GM18909 (cell line): ENCODE measurements at regions not wholly inside any gene's neighbourhood (a gene's known extent, or its start where the extent isn't known, plus 50 kb on each side); places are given as distances from the start of the nearest gene placed in this dataset.
"Not testable (repeated sequence)": the region's sequence is repeated elsewhere in the genome, so short reads cannot be mapped to it uniquely, and the experiment has no call there.

ENCODE experiments used
- ATAC-seq: cut with Tn5 transposase; IDR thresholded peaks from one replicate; pipeline ENCODE4 v1.9.1; 2021; ENCODE audit warnings: mild to moderate bottlenecking; ENCODE audit not compliant: unreplicated experiment, poor library complexity

DNA sequence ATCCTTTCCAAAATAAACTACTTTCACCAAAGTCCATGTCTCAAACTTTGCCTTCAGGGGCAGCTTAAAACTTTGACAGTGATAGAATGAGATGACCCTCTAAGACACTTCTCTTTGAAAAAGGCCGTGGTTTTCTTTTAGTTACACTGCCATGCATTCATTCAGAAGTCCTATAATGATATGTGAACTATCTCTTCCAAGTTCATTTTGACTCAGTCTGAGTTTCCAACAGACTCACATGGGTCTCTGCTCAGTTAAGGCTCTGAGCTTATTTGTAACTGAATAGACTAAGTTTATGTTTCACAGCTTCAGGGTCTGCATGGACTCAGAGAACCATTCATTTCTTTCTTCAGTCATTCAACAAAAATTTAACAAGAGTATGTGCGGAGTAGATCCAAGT, 208.9 kb upstream of the PRSS1 start:
- ATAC-seq, result no peak

DNA sequence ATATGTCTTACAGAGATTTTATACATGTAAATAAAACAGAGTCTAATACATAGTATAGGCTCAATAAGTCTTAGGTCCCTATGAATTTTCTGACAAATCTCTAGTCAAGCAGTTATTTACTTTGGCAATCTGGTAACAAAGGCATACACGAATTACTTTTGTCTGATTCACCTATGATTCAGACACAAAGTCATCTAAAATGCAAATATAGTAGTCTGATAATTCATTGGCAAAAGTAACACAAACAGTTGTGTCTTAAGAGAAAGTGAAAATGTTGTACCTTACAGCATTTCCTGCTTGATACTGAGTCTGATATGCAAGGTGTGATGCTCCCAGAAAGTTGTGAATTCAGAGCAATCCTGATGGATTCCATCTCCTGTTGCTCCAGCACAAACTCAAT, 209.4 kb upstream of the PRSS1 start:
- no peak for ATAC-seq

DNA sequence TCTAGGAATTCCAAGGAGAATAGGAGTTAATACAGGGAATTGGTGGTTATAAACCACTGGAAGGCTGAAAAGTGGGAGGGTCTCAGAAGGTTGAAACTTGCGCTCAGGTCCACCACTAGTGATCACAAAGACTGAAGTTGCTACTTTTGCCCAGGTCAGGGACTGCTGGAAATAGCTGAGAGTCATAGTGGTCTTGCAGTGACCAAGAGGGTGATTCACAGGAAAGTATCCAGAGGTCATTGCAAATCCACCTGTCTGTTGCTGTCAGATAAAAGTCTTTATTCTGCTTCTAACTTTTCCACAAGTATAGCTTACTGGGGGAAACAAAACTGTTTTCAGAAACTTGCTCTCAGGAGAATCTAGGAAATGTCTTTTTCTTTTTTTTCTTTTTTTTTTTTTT, 211.5 kb upstream of the PRSS1 start:
- no peak for ATAC-seq

DNA sequence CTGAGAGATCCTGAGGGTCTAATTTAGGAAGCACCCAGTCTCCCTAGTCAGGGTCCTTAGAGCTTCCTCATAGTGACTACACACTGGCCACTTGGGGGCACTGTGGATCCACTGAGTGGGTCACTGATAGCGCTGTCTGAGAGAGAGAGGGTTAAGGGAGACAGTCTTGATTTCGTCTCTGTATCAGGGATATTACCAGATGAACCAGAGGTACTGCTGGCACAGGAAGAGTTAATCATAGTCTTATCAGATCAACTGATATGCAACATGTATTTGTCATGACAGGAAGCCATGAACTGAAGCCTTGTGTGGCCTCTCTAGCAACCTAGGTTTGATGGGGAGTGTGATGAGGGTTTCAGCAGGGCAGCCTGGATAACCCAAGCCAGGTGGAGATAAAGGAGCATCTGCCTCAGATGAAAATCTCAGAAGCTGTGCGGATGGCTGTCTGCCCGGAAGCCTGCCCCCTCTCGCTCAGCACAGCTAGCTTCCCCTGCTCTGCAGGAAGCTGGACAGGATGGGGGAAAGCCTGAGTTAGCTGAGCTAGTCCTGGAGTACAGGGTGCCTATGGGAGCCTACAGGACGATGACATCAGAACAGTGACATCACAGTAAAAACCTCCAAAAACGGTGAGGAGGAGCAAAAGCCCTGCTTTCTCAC, 214.0 kb upstream of the PRSS1 start:
- peak; percentile 97 for ATAC-seq

DNA sequence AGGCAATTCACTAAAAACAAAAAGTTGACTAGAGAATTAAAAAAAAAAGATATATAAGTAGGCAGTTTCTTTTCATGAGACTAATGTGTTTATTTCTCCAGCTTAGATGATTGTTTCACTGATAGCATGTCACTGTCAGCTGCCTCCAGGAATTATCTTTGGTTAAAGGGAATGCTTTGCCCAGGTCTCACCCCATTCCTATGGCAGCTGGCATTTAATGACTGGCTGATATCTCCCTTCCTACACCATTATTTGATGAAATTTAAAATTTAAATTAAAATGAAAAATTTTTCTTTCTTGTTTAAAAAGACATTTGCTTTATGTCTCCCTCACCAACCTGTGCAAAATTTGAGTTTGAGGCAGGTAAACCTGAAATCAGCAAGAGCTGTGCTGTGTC, 214.5 kb upstream of the PRSS1 start:
- ATAC-seq, result no peak

DNA sequence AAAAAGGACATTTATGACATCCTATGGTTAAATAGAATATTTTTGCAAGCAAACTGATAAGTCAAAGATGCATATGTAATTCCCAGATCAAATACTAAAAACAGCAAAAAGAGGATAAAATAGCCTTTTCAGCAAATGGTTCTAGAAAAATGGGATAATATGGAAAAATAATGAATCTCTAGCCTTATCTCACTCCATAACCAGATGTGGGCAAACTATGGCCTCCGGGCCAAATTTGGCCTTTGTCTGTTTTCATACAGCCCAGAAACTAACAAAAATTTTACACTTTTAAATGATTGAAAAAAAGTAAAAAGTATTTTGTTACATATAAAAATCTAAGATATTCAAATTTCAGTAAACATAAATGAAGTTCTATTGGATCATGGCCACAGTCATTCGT, 215.4 kb upstream of the PRSS1 start:
- ATAC-seq, result no peak

DNA sequence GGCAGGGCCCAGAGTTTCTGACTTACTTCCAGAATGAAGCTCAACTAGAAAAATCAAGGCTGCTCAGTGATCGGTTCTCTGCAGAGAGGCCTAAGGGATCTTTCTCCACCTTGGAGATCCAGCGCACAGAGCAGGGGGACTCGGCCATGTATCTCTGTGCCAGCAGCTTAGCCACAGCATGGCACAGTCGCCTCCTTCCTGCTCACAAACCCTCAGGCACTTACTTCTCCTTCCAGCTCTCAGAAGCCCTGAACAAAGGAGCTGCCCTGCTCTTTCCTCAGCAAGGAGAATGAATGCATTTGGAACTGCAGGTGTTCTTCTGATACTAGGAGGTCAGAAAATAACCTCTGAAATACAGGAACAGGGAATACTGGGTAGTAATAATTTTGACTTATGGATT, 219.7 kb upstream of the PRSS1 start:
- ATAC-seq, result no peak

DNA sequence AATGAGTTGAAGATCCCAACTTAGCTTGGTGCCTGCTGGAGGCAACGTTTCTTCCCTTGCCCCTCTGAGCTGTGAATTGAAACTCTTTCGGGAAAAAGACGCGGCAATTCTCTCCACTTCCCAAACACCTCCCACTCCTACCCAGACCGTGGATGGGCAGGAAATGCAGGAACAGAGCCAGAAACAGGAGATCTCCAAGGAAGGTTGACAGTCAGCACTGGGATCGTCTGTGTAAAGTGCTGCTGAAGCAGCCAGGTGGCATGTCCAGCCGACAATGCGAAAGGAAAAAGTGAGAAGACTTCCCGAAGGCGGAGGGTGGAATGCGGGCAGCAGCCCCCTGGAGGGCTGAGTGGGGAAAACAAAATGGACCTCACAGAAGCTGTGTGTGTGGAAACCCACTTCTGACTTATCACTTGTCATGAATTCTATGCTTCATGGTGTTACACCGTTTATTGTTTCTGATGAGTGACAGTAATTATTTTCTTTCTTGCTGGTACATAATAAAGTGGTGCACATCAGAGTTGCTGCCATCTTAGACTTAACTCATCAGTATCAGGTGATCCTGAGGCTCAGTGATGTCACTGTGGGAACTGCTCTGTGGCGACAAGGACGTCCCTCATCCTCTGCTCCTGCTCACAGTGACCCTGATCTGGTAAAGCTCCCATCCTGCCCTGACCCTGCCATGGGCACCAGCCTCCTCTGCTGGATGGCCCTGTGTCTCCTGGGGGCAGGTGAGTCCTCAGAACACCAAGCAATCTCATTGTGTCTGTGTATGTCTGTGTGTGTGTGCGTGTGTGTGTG, 220.5 kb upstream of the PRSS1 start:
- no peak for ATAC-seq

DNA sequence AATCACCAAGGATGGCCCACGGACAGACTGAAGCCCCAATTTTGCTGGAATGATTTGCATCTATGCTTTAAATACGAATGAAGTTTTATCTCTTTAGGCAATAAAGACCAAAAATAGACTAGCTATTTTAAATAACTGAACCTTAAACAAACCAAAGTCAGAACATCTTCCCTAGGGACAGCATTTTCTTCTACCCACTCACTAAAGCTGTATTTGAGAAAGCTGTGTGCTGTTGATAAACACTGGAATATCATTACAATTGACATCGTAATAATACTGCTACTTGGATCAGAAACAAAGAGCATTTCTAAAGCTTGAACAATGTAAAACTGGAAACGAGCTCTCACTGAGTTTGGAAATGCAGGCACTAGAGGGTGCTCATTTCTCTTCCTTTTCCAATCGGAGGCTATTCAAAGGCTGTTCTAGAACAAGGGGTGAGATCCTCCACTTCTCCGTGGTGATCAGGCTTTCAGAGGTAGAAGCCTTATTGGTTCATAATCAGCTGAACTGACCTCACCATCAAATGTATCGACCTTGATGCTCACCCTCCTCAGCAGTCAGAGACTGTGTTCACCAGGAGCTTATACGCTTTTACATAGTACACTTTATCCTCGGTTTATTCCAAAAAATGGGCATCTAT, 225.3 kb upstream of the PRSS1 start:
- ATAC-seq, result no peak

DNA sequence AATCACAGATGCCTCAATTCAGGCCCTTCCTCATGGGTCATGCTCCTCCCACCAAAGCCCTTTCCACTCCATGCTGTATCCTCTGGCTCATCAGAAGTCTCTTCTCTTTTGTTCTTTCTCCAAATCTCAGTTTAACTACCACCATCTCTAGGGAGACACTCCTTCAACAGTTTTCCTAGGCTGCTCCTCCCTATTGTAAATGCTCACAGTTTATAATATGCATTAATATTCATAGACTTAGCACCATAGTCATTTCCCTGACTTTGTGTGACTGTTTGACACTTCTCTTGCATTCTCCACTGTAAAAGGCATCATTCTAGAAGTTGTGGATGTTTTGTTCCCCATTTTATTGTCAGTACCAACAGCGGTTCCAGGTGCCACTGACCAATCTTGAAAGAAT, 226.5 kb upstream of the PRSS1 start:
- no peak for ATAC-seq

DNA sequence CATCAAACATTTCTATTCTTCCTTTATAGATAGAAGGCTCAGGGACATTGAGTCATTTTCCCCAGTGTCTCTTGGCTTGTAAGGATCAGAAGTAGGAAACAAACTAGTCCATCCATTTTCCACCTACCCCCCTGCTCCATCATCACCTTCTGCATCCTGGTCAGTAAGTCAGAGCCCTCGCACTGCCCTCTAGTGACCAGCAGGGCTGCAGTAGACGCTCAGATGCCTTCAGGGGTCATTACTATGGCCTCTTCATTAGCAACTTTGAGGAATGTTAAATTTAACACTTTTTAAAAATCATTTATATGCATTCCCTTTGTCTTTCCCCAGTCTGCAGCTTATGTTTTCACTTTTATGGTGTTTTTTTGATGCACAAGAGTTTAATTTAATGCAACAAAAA, 228.4 kb upstream of the PRSS1 start:
- ATAC-seq, result not testable (repeated sequence)

DNA sequence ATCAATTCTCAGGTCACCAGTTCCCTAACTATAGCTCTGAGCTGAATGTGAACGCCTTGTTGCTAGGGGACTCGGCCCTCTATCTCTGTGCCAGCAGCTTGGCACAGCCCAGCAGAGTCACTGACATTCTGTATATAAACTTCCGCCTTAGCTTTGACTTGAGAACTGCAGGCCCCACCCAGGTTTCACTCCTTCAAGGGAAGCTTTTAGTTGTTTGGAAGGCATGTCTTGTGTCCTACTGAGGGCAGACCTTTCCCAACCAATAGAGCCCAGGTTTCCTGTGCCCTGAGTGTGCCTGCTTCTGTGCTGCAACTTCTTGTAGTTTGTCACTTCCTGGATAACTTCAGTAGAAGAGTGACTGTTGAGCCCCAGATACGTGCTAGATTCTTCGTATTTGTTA, 228.8 kb upstream of the PRSS1 start:
- not testable (repeated sequence) for ATAC-seq

DNA sequence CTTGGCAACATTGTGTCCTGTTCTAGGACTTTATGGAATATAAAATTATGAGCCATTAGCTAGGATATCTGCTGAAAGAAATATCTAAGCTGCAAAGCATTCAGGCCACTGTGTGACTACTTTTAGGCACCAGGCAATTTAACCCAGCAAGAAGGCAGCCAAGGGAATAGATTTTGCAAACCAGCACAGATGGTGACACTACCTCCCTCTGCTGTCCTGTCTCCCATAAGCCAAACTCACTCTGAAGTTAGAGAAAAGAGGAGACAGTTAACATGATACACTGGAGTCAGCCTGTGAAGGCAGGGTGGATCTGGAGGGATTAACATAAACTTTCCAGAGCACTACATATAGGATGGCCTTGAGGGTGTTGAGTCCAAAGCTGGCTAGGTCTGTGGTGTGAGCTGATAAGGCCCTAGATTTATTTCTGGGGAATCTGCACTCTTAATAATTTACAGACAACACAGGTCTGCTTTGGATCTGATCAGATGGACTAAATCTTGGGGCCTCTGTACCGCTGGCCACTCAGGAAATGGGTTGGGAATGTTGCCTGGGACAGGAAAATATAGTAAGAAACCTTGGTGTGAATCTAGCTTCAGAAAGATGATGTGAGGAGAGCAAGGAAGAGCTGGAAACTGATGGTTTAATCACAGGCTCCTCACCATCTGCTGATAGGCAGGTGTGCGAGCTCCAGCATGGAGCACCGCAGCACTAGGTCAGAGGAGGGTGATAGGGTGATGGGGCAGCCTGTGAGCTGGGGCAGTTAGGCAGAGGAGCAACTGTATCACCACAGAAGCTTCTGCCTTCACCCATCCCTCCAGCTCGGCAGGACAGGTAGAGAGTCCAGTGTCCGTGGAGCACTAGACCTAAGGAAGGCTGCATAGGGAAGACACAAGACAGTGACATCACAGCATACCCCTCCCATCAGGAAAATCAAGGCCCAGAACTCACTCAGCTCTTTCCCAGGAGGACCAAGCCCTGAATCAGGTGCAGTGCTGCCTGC, 229.9 kb upstream of the PRSS1 start:
- ATAC-seq, result no peak

DNA sequence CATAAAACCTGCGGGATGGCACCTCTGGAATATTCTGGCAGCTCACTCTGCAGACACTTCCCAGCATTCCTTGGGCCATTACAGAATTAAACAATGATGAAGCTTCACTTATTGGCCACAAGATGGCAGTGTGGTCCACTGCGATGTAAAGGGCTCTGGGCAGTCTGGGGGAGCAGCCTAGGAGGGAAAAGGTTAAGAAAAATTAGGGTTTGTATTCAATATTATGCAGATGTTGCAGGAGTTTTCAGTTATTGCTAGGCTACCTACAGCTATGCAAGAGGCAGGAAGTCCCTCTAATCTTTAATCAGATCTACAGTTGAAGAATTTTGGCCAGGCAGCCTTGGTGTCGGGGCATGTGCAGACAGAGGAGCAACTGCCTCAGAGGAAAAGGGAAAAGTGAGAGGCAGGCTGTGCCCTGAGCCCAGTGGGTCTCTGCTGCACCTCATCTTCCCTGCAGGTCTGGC, 233.2 kb upstream of the PRSS1 start:
- peak; percentile 95 for ATAC-seq

DNA sequence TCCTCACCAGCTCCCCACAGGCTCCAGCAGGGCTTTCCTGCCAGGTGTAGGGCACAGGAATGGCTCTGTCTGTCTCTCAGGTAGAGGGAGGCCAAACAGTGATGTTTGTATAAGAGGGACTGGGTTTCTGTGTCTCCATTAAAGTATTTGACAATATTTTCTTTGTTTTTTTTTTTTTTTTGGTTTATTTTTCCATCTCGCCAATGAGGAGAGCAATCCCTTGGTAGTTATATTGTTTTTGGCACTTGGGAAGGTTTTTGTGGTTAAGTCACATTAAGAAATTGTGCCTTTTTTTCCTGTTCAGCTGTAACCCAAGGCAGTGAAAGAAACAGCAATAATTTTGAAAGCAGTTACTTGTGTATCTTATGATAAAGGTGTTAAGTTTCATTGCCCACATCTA, 234.6 kb upstream of the PRSS1 start:
- ATAC-seq, result not testable (repeated sequence)

DNA sequence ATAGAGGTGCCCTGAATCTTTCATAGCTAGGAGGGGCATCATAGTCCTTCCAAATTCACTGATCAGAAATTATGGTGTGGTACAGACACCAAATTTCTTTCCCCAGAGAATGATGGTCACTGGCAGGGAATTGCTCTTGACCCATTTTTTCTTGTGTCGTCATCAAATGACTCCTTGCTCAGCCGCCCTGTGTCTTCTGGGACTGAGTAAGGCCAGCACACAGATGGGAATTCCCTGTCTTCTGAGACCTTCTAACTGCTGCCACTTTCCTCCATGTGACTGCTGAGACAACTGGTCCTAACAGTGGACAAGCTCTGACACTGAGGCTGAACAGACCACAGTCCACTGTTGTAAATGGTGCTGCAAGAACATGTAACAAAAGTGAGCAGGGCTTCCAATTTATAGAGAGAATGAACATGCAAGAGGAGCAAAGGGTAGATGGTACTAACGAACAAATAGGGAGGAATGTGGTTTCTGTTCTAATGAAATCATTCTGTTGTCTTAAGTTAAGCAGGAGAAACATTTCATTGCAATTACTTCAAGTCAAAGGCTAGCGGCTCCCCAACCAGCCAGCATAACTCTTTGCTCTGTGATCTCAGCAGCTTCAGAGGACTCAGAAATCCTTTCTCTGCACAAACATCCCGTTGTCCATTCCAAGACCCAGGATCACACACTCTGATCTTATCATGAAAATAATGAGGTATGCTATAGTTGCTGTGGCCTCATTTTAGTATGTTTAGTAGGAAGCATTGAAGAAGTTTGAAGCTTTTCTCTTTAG, 235.9 kb upstream of the PRSS1 start:
- ATAC-seq, result no peak

DNA sequence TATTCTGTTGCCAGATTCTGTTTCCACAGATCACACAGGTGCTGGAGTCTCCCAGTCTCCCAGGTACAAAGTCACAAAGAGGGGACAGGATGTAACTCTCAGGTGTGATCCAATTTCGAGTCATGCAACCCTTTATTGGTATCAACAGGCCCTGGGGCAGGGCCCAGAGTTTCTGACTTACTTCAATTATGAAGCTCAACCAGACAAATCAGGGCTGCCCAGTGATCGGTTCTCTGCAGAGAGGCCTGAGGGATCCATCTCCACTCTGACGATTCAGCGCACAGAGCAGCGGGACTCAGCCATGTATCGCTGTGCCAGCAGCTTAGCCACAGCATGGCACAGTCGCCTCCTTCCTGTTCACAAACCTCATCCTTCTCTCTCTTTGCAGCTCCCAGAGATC, 237.5 kb upstream of the PRSS1 start:
- ATAC-seq, result no peak

DNA sequence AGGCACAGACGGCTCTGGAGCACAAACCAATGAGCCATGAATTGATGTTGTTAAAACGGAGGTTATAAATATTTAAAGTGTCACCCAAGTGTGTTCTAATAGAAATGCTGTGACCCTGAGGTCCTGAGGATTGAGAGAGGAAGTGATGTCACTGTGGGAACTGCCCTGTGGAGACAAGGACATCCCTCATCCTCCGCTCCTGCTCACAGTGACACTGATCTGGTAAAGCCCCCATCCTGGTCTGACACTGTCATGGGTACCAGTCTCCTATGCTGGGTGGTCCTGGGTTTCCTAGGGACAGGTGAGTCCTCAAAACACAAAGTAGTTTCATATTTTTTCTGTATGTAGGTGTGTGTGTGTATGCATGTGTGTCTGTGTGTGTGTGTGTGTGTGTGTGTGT, 237.9 kb upstream of the PRSS1 start:
- no peak for ATAC-seq

DNA sequence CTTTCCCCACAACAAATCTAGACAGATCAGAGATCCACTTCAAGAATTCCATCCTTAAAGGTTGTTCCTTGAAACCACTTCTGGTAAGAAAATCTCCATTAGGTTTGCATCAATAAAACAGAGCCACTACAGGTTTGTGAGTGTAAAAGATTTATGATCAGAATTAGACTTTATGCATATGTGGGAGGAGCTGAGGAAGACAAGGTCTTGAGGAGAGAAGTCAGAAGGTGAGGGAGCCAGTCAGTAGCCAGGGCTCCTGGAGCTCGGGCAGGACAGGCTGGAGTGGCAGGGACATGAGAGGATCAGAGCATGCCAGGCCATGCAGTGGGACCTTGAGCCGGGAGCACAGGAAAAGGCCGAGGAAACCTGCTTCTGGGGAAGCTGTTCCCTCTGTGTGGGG, 240.0 kb upstream of the PRSS1 start:
- not testable (repeated sequence) for ATAC-seq

DNA sequence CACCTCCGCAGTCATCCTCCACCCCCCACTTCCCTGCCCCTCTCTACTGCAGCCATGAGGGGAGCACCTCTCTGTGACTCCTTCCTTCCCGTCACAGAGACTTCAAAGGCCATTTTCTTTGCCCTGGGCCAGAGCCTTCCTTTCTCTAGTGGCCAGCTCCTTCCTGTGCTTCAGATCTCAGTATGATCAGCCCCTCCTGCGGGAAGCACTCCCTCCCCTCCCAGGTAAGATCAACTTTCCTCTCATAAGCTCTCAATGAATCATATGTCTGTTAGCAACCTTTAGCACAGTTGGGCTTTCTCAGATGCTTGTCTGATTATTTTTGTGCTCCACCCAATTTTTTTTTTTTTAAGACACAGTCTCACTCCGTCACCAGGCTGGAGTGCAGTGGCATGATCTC, 241.0 kb upstream of the PRSS1 start:
- ATAC-seq, result no peak
